Fibroblast of pulmonary artery (primary cell): ENCODE measurements at regions not wholly inside any gene's neighbourhood (a gene's known extent, or its start where the extent isn't known, plus 50 kb on each side); places are given as distances from the start of the nearest gene placed in this dataset.
A peak's percentile ranks its signal among the peaks of the same experiment; 100 is the strongest.

Experiments used
- DNase-seq: peaks from one replicate; pipeline ENCODE4 v3.0.0-alpha.2; 2010; ENCODE audit warnings: low read depth
- H3K4me3 ChIP-seq: replicated peaks from 2 replicates; pipeline ENCODE4 v1.5.1; 2011; ENCODE audit warnings: low read depth, mild to moderate bottlenecking, control low read depth, low read length, moderate library complexity
- CTCF ChIP-seq: IDR thresholded peaks from 2 replicates; pipeline ENCODE4 v1.5.1; 2011; ENCODE audit warnings: mild to moderate bottlenecking, control low read depth, low read length, inconsistent platforms; ENCODE audit errors: missing control alignments

GRCh38 chr1:163872067-163872466 is 550.3 kb downstream of the NUF2 start:
- H3K4me3 ChIP-seq, result no peak overlapping the region
- no peak for TF ChIP-seq CTCF
- DNase-seq, result peak; percentile 19

GRCh38 chr1:163874070-163874469 is 552.3 kb downstream of the NUF2 start:
- TF ChIP-seq CTCF, result peak; percentile 27
- no peak overlapping the region for H3K4me3 ChIP-seq
- DNase-seq, result no peak

- DNase-seq, result peak; percentile 83
- no peak for TF ChIP-seq CTCF
- no peak overlapping the region for H3K4me3 ChIP-seq
These were observed 553.6 kb downstream of the NUF2 start for GRCh38 chr1:163875200-163875926.

GRCh38 chr1:163875927-163876320 is 554.2 kb downstream of the NUF2 start:
- DNase-seq, result peak; percentile 69
- TF ChIP-seq CTCF, result no peak
- no peak overlapping the region for H3K4me3 ChIP-seq

DNA sequence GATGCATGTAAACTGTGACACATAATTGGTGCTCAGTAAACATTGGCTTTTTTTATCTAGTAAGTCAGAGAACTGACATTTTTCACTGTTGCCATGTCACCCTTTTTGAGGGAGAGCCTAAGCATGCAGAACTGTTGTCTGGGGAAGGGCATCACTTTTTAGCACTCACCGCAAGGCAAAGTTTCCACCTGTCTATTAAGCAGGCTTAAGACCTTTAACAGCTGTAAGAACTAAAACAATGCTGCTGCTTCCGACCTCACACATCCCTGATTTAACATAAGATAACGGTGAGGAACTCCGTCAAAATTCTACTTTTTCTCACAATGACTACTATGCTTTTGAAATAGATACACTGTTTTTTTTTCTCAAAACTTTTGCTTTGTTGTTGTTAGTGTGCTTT is 554.8 kb downstream of the NUF2 start:
- TF ChIP-seq CTCF, result no peak
- DNase-seq, result peak; percentile 6
- H3K4me3 ChIP-seq, result no peak overlapping the region

GRCh38 chr1:163877016-163877415 is 555.3 kb downstream of the NUF2 start:
- no peak for DNase-seq
- no peak for TF ChIP-seq CTCF
- no peak overlapping the region for H3K4me3 ChIP-seq

- TF ChIP-seq CTCF, result no peak
- no peak for DNase-seq
These were observed 563.8 kb downstream of the NUF2 start for GRCh38 chr1:163885510-163885909.

More at GRCh38 chr1:163885510-163885909, 563.8 kb downstream of the NUF2 start:
- H3K4me3 ChIP-seq, result no peak overlapping the region
